PC-9 (cell line): ENCODE measurements at regions not wholly inside any gene's neighbourhood (a gene's known extent, or its start where the extent isn't known, plus 50 kb on each side); places are given as distances from the start of the nearest gene placed in this dataset.

Experiments used
- BruUV-seq: library from RNA; stranded (reverse); fragments of 400-500 nt; replicated peaks from 2 replicates; lab custom pipeline; 2021; lab: Mats Ljungman, UMichigan
- CTCF ChIA-PET: fragments of 300-600 bp; sonication (Branson Sonifier 250); formaldehyde crosslinking; loops from one replicate; lab custom pipeline; 2022; ENCODE audit warnings: antibody characterized with exemption; lab: Charles Lee
- POLR2A ChIA-PET: fragments of 300-600 bp; sonication (Branson Sonifier 250); formaldehyde crosslinking; loops from one replicate; lab custom pipeline; 2022; ENCODE audit warnings: antibody characterized with exemption; ENCODE audit not compliant: unreplicated experiment; lab: Charles Lee
- DNase-seq, 2 experiments: peaks; one replicate each; pipeline versions ENCODE4 v3.0.0 to v3.0.0-alpha.2; 2015 to 2022; ENCODE audit warnings: mixed read lengths in 1 of 2
- H2AFZ ChIP-seq: fragments of 200-600 bp; sonication (generic); 2 replicates; pipeline ENCODE4 v1.8.1; 2017; ENCODE audit warnings: antibody characterized with exemption
- H3F3A ChIP-seq: fragments of 200-600 bp; sonication (generic); 2 replicates; pipeline ENCODE4 v1.8.1; 2017; ENCODE audit warnings: antibody characterized with exemption, mild to moderate bottlenecking, low read depth; ENCODE audit not compliant: insufficient read depth
- H3K27ac ChIP-seq: fragments of 200-600 bp; sonication (generic); 2 replicates; pipeline ENCODE4 v1.6.1; 2016; ENCODE audit warnings: mixed run types
- H3K27me3 ChIP-seq: fragments of 200-600 bp; sonication (generic); 2 replicates; pipeline ENCODE4 v1.6.1; 2016; ENCODE audit warnings: low read depth, mixed run types; ENCODE audit not compliant: insufficient read depth
- H3K36me3 ChIP-seq: fragments of 200-600 bp; sonication (generic); 2 replicates; pipeline ENCODE4 v1.6.1; 2016; ENCODE audit warnings: low read depth, mixed run types
- H3K4me1 ChIP-seq: fragments of 200-600 bp; sonication (generic); replicated peaks from 2 replicates; pipeline ENCODE4 v1.6.1; 2016; ENCODE audit warnings: mixed run types; ENCODE audit not compliant: insufficient read depth
- H3K4me2 ChIP-seq: fragments of 200-600 bp; sonication (generic); 2 replicates; pipeline ENCODE4 v1.6.1; 2017; ENCODE audit warnings: mixed run types
- H3K4me3 ChIP-seq: fragments of 200-600 bp; sonication (generic); 2 replicates; pipeline ENCODE4 v1.6.1; 2016; ENCODE audit warnings: mixed run types
- H3K79me2 ChIP-seq: fragments of 200-600 bp; sonication (generic); 2 replicates; pipeline ENCODE4 v1.6.1; 2017; ENCODE audit warnings: low read depth, mixed run types
- H3K9me2 ChIP-seq: fragments of 200-600 bp; sonication (generic); 2 replicates; pipeline ENCODE4 v1.8.1; 2017; ENCODE audit warnings: mild to moderate bottlenecking; ENCODE audit not compliant: insufficient read depth
- H3K9me3 ChIP-seq: fragments of 200-600 bp; sonication (generic); 2 replicates; pipeline ENCODE4 v1.8.1; 2016; ENCODE audit warnings: low read depth; ENCODE audit not compliant: insufficient read depth
- H4K20me1 ChIP-seq: fragments of 200-600 bp; sonication (generic); 2 replicates; pipeline ENCODE4 v1.8.1; 2017; ENCODE audit not compliant: insufficient read depth
- EZH2 ChIP-seq: fragments of 200-600 bp; sonication (generic); IDR thresholded peaks from 2 replicates; pipeline ENCODE4 v1.8.0; 2017; ENCODE audit warnings: antibody characterized with exemption, low read depth
- intact Hi-C: fragments of 100-400 bp; cut with micrococcal nuclease; formaldehyde crosslinking; loops from one replicate; pipeline ENCODE4 v1.10.0; 2022; ENCODE audit not compliant: unreplicated experiment
- TF ChIP-seq, protein P1 (sequence below): fragments of 200-600 bp; sonication (generic); conservative IDR thresholded peaks from 2 replicates; pipeline ENCODE4 v1.6.1; 2017; ENCODE audit warnings: mixed run types, antibody characterized with exemption, mild to moderate bottlenecking, moderate library complexity

DNA sequence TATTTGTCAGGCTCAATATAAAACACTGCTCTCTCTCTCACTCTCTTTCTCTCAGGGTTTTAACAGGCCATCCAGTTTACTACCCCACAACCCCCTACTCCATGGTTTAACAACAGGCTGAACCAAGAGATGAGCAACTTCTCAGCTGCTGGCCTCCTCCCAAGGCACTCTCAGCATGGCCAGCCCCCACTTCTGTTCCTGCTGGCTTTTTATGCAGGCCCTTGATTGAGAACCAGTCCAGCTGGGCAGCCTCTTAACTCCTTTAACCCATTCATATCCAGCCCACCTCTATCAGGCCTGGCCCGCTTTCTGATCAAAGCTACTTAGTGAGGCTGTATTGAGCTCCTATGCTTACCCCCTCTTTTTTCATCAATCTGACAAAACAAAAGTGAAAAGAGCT, 346.8 kb upstream of the POU3F2 start:
- no peak for TF ChIP-seq EZH2
- TF ChIP-seq, protein P1, sequence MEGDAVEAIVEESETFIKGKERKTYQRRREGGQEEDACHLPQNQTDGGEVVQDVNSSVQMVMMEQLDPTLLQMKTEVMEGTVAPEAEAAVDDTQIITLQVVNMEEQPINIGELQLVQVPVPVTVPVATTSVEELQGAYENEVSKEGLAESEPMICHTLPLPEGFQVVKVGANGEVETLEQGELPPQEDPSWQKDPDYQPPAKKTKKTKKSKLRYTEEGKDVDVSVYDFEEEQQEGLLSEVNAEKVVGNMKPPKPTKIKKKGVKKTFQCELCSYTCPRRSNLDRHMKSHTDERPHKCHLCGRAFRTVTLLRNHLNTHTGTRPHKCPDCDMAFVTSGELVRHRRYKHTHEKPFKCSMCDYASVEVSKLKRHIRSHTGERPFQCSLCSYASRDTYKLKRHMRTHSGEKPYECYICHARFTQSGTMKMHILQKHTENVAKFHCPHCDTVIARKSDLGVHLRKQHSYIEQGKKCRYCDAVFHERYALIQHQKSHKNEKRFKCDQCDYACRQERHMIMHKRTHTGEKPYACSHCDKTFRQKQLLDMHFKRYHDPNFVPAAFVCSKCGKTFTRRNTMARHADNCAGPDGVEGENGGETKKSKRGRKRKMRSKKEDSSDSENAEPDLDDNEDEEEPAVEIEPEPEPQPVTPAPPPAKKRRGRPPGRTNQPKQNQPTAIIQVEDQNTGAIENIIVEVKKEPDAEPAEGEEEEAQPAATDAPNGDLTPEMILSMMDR, result no peak
- Histone ChIP-seq H3K36me3 (no peaks in the 10 kb centered on the region), H3F3A (no peaks in the 10 kb centered on the region), H4K20me1 (no peaks in the 10 kb centered on the region), H3K27ac (no peak overlapping the region), H3K4me1 (no peaks in the 10 kb centered on the region), H2AFZ (no peak overlapping the region), H3K9me2 (no peaks in the 10 kb centered on the region), H3K4me2 (no peak overlapping the region), H3K4me3 (no peak overlapping the region), H3K27me3 (no peaks in the 10 kb centered on the region), H3K9me3 (no peaks in the 10 kb centered on the region), H3K79me2 (no peaks in the 10 kb centered on the region)
- DNase-seq, result no peak
- ChIA-PET CTCF (no interaction called here), POLR2A (no interaction called here)
- BruUV-seq, result no TSS peak
- intact Hi-C loops, result no loop called here

DNA sequence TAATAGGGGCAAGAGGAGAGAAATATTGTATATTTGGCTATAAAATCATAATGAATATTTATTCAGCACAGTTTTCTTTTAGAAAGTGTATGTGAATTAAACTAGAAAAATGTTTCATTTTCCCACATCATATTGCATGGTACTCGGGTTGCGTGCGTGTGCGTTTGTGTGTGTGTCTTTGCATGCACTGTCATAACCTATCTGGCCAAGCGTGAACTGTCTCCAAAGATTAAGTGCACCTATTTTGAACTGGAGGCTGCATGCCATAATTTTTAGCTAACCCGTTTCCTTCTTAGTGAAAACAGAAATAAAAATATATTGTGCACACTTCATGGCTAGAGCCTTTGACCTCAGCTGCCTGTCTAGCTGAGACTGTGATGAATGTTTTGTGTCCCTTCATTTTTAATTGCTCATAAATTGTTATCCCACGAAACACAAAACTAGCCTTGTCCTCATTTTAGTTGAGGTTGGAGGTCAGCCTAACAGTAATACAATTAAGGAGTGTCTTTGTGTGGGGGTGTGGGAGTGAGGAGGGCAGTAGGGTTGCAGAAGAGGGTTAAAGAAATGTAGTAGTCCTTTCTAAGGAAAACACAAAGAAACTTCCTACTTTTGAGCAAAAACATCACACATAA, 336.1 kb upstream of the POU3F2 start:
- intact Hi-C loops, result no loop called here
- TF ChIP-seq, protein P1, result no peak
- TF ChIP-seq EZH2, result no peak
- H3K4me1 ChIP-seq, result no peaks in the 10 kb centered on the region
- ChIA-PET POLR2A (no interaction called here), CTCF (no interaction called here)
- H3K4me3 ChIP-seq, result no peak overlapping the region
- DNase-seq, result no peak
- no TSS peak for BruUV-seq
- H3K27me3 ChIP-seq, result no peaks in the 10 kb centered on the region
- H3F3A ChIP-seq, result no peaks in the 10 kb centered on the region
- H4K20me1 ChIP-seq, result no peaks in the 10 kb centered on the region
- H2AFZ ChIP-seq, result no peak overlapping the region
- H3K4me2 ChIP-seq, result no peak overlapping the region
- H3K9me3 ChIP-seq, result no peaks in the 10 kb centered on the region
- H3K9me2 ChIP-seq, result no peaks in the 10 kb centered on the region
- H3K79me2 ChIP-seq, result no peaks in the 10 kb centered on the region
- no peaks in the 10 kb centered on the region for H3K36me3 ChIP-seq
- no peak overlapping the region for H3K27ac ChIP-seq

DNA sequence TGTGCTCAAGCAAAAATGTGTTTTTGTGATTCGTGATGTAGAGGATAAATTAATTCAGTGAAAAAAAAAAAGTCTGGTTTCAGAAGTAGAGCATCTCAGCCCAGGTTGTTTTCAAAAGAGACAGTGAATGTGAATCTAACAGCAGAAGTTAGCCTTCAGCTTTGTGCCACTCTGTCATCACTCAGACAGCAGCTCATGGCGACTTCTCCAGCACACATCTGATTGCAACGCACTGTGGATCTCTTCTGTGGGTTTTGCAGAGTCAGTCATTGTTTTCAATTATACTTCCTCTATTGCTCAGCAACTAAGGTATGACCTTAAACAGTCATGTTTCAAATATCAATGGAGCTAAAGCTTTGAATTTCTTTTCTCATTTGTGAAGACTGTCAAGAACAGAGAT, 335.5 kb upstream of the POU3F2 start:
- Histone ChIP-seq H3K4me1 (no peaks in the 10 kb centered on the region), H3K27ac (no peak overlapping the region), H3K36me3 (no peaks in the 10 kb centered on the region), H3K79me2 (no peaks in the 10 kb centered on the region), H3K4me3 (no peak overlapping the region), H3K9me2 (no peaks in the 10 kb centered on the region), H3K27me3 (no peaks in the 10 kb centered on the region), H2AFZ (no peak overlapping the region), H4K20me1 (no peaks in the 10 kb centered on the region), H3K4me2 (no peak overlapping the region), H3F3A (no peaks in the 10 kb centered on the region), H3K9me3 (no peaks in the 10 kb centered on the region)
- TF ChIP-seq EZH2, result no peak
- TF ChIP-seq, protein P1, result no peak
- CTCF ChIA-PET, result no interaction called here
- POLR2A ChIA-PET, result no interaction called here
- DNase-seq, result no peak
- BruUV-seq, result no TSS peak
- intact Hi-C loops, result no loop called here
